Loucy (cell line): ENCODE measurements at regions not wholly inside any gene's neighbourhood (a gene's known extent, or its start where the extent isn't known, plus 50 kb on each side); places are given as distances from the start of the nearest gene placed in this dataset.

ENCODE experiments used
- H2AFZ ChIP-seq: fragments of 200-600 bp; sonication (generic); 2 replicates; pipeline ENCODE4 v1.6.0; 2016; ENCODE audit warnings: antibody characterized with exemption, mild to moderate bottlenecking, low read length, moderate library complexity
- H3F3A ChIP-seq: fragments of 200-600 bp; 2 replicates; pipeline ENCODE4 v1.6.0; 2016; ENCODE audit warnings: antibody characterized with exemption, low read depth, mild to moderate bottlenecking
- H3K27me3 ChIP-seq: fragments of 200-600 bp; sonication (generic); 2 replicates; pipeline ENCODE4 v1.6.1; 2014; ENCODE audit warnings: low read length, mild to moderate bottlenecking; ENCODE audit not compliant: insufficient read depth, poor library complexity, severe bottlenecking
- H3K36me3 ChIP-seq: fragments of 200-600 bp; sonication (generic); 2 replicates; pipeline ENCODE4 v1.6.1; 2016; ENCODE audit warnings: low read length; ENCODE audit not compliant: insufficient read depth
- H3K4me1 ChIP-seq: fragments of 200-600 bp; sonication (generic); 2 replicates; pipeline ENCODE4 v1.5.1; 2014; ENCODE audit warnings: low read length, mild to moderate bottlenecking; ENCODE audit not compliant: insufficient read depth, poor library complexity, severe bottlenecking
- H3K4me2 ChIP-seq: fragments of 200-600 bp; sonication (generic); 2 replicates; pipeline ENCODE4 v1.6.0; 2014; ENCODE audit warnings: antibody characterized with exemption, low read length, low read depth, mild to moderate bottlenecking; ENCODE audit not compliant: poor library complexity, severe bottlenecking
- H3K4me3 ChIP-seq: fragments of 200-600 bp; sonication (generic); 2 replicates; pipeline ENCODE4 v1.5.1; 2014; ENCODE audit warnings: low read length, mild to moderate bottlenecking, mixed read lengths; ENCODE audit not compliant: poor library complexity, severe bottlenecking
- H3K79me2 ChIP-seq: fragments of 200-600 bp; sonication (generic); 2 replicates; pipeline ENCODE4 v1.6.1; 2014; ENCODE audit warnings: low read length; ENCODE audit not compliant: insufficient read depth
- H3K9ac ChIP-seq: fragments of 200-600 bp; sonication (generic); 2 replicates; pipeline ENCODE4 v1.6.0; 2014; ENCODE audit warnings: mild to moderate bottlenecking, low read depth, low read length, moderate library complexity; ENCODE audit not compliant: poor library complexity, severe bottlenecking
- H3K9me2 ChIP-seq: fragments of 200-600 bp; sonication (generic); replicated peaks from 2 replicates; pipeline ENCODE4 v1.6.1; 2016; ENCODE audit warnings: low read depth, low read length, mixed read lengths
- H3K9me3 ChIP-seq: fragments of 200-600 bp; sonication (generic); 2 replicates; pipeline ENCODE4 v1.6.1; 2014; ENCODE audit warnings: mild to moderate bottlenecking, antibody characterized with exemption, low read length, low read depth; ENCODE audit not compliant: insufficient read depth
- H4K20me1 ChIP-seq: fragments of 200-600 bp; sonication (generic); 2 replicates; pipeline ENCODE4 v1.6.0; 2014; ENCODE audit warnings: antibody characterized with exemption, low read length, mild to moderate bottlenecking; ENCODE audit not compliant: insufficient read depth, poor library complexity, severe bottlenecking
- CTCF ChIP-seq: fragments of 200-600 bp; sonication (generic); conservative IDR thresholded peaks from 2 replicates; pipeline ENCODE4 v1.5.1; 2014; ENCODE audit warnings: mild to moderate bottlenecking, antibody characterized with exemption, low read length
- EZH2phosphoT487 ChIP-seq: fragments of 200-600 bp; IDR thresholded peaks from 2 replicates; pipeline ENCODE4 v1.6.1; 2018; ENCODE audit warnings: antibody characterized with exemption, mild to moderate bottlenecking, moderate library complexity, borderline replicate concordance

GRCh38 chr14:48546996-48547395, 871.6 kb upstream of the MDGA2 start:
- no peaks in the 10 kb centered on the region for H3K9me3 ChIP-seq
- no peak for TF ChIP-seq EZH2phosphoT487
- no peak for TF ChIP-seq CTCF
- H3F3A ChIP-seq = no peaks in the 10 kb centered on the region
- H3K4me2 ChIP-seq = no peak overlapping the region
- H4K20me1 ChIP-seq = no peaks in the 10 kb centered on the region
- no peaks in the 10 kb centered on the region for H3K36me3 ChIP-seq
- H3K27me3 ChIP-seq = no peaks in the 10 kb centered on the region
- no peak overlapping the region for H3K9ac ChIP-seq
- no peaks in the 10 kb centered on the region for H3K4me1 ChIP-seq
- no peak overlapping the region for H3K4me3 ChIP-seq
- H3K79me2 ChIP-seq = no peaks in the 10 kb centered on the region
- no peak overlapping the region for H2AFZ ChIP-seq
- no peaks in the 10 kb centered on the region for H3K9me2 ChIP-seq

- Histone ChIP-seq H3K4me1 (no peaks in the 10 kb centered on the region), H3K27me3 (no peaks in the 10 kb centered on the region), H3K9me2 (no peaks in the 10 kb centered on the region), H3K36me3 (no peaks in the 10 kb centered on the region), H2AFZ (no peak overlapping the region), H3K79me2 (no peaks in the 10 kb centered on the region), H3K9ac (no peak overlapping the region), H3K4me3 (no peak overlapping the region), H4K20me1 (no peaks in the 10 kb centered on the region), H3K4me2 (no peak overlapping the region), H3F3A (no peaks in the 10 kb centered on the region), H3K9me3 (no peaks in the 10 kb centered on the region)
- TF ChIP-seq EZH2phosphoT487 (no peak), CTCF (no peak)
Observed at GRCh38 chr14:48537600-48537999, 862.2 kb upstream of the MDGA2 start.

GRCh38 chr14:48536318-48536717, 860.9 kb upstream of the MDGA2 start:
- Histone ChIP-seq H3K9me3 (no peaks in the 10 kb centered on the region), H3K4me1 (no peaks in the 10 kb centered on the region), H4K20me1 (no peaks in the 10 kb centered on the region), H3K9ac (no peak overlapping the region), H3K27me3 (no peaks in the 10 kb centered on the region), H2AFZ (no peak overlapping the region), H3K4me2 (no peak overlapping the region), H3K79me2 (no peaks in the 10 kb centered on the region), H3K4me3 (no peak overlapping the region), H3F3A (no peaks in the 10 kb centered on the region), H3K9me2 (no peaks in the 10 kb centered on the region), H3K36me3 (no peaks in the 10 kb centered on the region)
- TF ChIP-seq CTCF = no peak; the same call in 1 of the 2 replicates
- TF ChIP-seq EZH2phosphoT487 = no peak
